GDM1 (cell line): ENCODE measurements at regions not wholly inside any gene's neighbourhood (a gene's known extent, or its start where the extent isn't known, plus 50 kb on each side); places are given as distances from the start of the nearest gene placed in this dataset.

Experiments
- DNase-seq: peaks from one replicate; lab custom pipeline; 2025; lab: John Stamatoyannopoulos, UW

GRCh38 chr20:8935878-8936277 is 133.0 kb upstream of the PLCB4 start:
- no peak for DNase-seq

DNA sequence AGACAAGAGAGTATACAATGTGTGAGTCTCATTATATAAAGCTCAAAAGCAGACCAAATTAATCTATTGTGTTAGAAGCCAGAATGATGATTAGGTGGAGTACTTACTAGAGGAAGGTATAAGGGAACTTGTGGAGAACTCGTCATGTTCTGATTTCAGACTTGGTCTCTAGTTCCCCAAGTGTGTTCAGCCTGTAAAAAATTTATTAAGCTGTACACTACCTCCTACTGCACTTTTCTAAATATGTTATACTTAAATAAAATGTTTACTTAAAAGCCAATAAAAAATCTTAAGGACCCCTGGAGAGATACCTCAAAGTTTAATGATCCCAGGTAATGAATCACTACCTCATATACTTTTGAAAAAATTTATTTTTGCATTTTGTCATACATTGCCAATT is 130.4 kb upstream of the PLCB4 start:
- no peak for DNase-seq

- no peak for DNase-seq
Measured at GRCh38 chr20:8940326-8940725, 128.6 kb upstream of the PLCB4 start.

GRCh38 chr20:8943631-8944030 is 125.3 kb upstream of the PLCB4 start:
- no peak for DNase-seq

GRCh38 chr20:8946036-8946940 is 122.6 kb upstream of the PLCB4 start:
- no peak for DNase-seq

GRCh38 chr20:8948442-8949020 is 120.4 kb upstream of the PLCB4 start:
- DNase-seq, result no peak

- DNase-seq, result no peak
Measured at GRCh38 chr20:8951164-8951563, 117.7 kb upstream of the PLCB4 start.

DNA sequence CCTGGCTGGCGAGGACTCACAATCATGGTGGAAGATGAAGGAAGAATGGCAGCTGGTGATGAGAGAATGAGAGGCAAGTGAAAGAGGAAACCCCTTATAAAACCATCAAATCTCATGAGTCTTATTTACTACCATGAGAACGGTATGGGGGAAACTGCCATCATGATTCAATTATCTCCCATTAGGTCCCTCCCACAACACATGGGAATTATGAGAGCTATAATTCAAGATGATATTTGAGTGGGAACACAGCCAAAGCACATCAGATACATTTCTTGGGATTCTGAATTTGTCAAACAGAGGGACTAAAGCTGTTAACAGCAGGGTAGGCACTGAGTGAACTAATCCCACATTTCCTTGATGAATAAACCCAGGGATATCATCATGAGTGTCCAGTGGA is 116.2 kb upstream of the PLCB4 start:
- no peak for DNase-seq

DNA sequence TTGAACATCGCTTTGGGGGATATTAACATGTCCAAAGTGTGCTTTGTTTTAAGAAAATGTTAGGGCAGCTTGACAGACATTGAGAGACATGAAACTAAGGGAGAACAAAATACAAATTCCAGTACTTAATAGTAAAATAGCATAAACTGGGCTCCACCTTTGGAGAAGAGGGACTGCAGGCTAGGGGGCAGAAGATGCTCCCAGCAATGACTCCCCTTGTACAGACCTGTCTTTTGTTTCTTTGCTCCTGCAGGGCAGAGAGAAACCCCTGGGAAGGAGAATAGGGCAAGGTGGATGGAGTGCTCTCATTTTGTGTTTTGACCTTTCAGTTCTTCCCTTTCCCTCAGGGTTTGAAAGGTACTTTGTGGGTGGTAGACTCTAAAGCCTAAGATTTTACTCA is 115.6 kb upstream of the PLCB4 start:
- no peak for DNase-seq

- no peak for DNase-seq
Measured at GRCh38 chr20:8960241-8960640, 108.6 kb upstream of the PLCB4 start.

DNA sequence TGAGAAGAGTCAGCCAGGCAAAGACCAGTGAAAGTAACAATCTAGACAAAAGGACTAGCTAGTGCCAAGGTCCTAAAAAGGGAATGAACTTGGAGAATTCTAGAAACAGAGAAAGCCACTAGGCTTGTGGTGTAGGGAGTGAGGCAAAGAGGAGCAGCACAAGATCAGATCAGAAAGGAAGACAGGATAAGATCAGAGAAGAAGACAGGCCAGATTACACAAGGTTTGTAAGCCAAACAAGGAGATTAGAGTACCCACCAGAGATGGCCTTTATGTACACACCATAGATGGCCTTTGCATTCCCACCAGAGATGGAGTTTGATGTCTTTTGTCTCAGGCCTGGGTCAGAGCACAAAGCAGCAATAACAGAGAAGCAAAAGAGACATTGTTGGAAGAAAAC is 105.6 kb upstream of the PLCB4 start:
- DNase-seq, result no peak

DNA sequence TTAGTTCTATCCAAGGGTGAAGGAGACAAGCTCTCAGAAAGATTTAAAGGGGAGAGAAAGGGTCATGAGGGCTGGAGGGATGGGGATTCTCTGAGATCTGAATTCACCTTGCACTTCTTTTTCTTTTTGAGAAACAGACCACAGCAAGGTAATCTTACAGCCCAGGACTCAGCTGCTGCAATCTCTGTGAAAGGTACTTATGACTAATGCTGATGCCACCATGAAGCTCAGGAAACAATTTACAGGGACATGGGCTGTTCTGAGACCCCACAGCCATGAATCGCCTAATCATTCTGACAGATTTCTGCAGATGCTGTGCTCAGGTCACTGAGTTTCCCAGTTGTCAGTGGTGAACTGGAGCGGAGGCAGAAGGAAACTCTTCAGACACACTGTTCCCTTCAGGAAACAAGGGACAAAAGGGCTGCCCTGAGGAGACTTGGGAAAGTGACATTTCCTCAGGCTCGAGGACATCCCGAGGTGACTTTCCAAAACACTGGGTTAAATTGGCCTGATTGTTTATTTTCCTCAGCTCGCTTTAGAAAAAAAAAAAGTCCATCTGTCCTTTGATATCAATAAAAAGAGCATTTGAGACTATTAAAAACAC is 103.8 kb upstream of the PLCB4 start:
- no peak for DNase-seq

DNA sequence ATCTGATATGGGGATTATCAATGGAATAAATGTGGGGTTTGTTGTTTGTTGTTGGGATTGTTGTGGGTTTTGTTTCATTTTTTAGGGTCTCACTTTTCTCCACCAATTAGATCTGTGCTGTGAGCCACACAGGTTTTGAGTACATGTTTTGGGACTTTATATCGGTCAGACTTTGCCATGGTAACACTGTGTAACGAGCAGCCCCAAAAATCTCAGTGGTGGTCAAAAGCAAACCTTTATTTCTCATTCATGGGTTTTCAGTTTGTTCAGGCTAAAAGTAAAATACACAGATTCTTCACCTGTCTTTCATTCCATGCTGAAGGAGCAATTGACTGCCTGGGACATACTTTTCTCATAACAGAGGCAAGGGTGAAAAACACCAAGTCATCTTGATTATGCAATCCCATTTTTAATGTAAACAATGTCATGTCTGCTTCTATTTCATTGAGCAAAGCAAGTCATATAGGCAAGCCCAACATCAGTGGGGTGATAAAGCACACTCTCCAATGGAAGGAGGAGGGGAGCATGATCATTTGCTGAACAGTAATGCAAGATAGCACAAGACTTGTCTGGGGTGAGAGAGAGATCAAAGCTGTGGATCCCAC is 101.1 kb upstream of the PLCB4 start:
- no peak for DNase-seq

DNA sequence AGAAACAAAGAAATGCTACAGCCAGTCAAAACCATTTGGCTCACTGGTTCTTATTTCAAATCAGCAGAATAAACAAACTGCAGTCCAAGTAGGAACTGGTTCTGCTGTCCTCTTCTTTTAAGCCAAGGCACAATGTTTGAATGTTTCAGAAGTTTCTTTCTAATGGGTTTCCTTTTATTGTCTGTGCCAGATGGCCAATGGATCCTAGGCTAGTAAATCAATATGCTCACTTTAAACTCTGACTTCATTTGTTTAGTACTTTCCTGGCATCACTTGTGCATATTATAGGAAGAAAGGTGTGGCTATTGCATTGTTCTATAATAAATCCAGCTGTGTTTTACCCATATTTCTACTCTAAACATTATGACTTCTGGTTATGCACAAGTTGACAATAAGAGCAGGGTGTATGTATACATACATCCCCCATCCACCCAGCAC is 99.7 kb upstream of the PLCB4 start:
- no peak for DNase-seq

- DNase-seq, result no peak
Measured at GRCh38 chr20:8971669-8972316, 97.1 kb upstream of the PLCB4 start.

DNA sequence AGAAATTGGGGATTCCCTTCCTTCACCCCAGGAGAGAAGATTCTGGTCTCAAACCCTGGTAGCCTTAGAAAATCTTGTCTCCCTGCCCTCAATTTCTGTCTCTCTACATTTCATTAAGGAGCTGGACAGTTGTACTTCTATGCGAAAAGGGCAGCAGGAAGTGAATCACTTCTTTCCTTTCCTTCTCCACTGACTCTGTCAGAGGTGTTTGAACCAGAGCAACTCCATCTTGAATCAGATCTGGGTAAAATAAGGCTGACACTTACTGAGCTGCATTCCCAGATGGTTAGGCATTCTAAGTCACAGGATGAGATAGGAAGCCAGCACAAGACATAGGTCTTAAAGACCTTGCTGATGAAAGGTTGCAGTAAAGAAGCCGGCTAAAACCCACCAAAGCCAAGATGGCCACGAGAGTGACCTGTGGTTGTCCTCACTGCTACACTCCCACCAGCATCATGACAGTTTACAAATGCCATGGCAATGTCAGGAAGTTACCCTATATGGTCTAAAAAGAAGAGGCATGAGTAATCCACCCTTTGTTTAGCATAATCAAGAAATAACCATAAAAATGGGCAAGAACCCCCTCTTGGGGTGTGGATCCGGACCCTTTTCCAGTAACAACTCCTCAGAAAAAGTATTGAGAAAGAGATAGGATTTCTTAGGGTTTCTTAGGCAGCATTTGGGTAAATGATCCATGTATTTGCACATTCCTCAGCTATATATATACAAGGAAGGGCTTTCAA is 95.8 kb upstream of the PLCB4 start:
- DNase-seq, result no peak

GRCh38 chr20:8974009-8974708 is 94.7 kb upstream of the PLCB4 start:
- DNase-seq, result no peak

DNA sequence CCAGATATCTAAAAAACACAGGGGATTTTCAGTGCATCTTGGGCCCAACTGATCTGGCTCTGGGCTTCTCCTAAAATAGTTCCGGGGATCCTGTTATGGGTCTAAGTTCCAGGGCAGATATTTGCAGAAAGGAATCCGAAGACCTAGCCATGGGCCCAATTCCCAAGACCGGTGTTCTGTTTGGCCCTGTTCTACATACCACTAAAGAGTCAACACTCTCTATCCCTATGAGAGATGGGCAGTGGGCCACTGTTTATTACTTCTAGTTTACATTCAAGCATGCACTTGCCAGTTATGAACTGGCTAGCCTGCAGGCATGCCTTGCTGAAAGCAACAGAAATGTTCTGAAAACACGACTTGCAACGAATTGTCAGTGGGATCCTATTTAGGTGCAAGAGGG is 87.4 kb upstream of the PLCB4 start:
- no peak for DNase-seq

- no peak for DNase-seq
Measured at GRCh38 chr20:8983478-8984345, 85.2 kb upstream of the PLCB4 start.

GRCh38 chr20:8986631-8987030 is 82.3 kb upstream of the PLCB4 start:
- DNase-seq, result no peak
